HepG2 (cell line): ENCODE measurements at regions not wholly inside any gene's neighbourhood (a gene's known extent, or its start where the extent isn't known, plus 50 kb on each side); places are given as distances from the start of the nearest gene placed in this dataset.

ENCODE experiments used
- ATAC-seq: fragments of 200-7000 bp; cut with Tn5 transposase; 3 replicates; pipeline ENCODE4 v1.9.1; 2020; ENCODE audit warnings: mild to moderate bottlenecking, moderate library complexity
- BruUV-seq: library from RNA; stranded (reverse); fragments of 400-500 nt; replicated peaks from 2 replicates; lab custom pipeline; 2021; lab: Mats Ljungman, UMichigan
- CTCF ChIA-PET: fragments of 300-600 bp; formaldehyde crosslinking; extraction: SDS; loops from one replicate; lab custom pipeline; 2021; ENCODE audit warnings: low total read pairs, inconsistent platforms, low intra/inter-chr PET ratio; lab: Yijun Ruan, JAX
- POLR2A ChIA-PET: fragments of 350-600 bp; sonication (Branson Sonifier 250); formaldehyde crosslinking; loops from one replicate; lab custom pipeline; 2020; ENCODE audit warnings: antibody characterized with exemption, inconsistent platforms; lab: Yijun Ruan, JAX
- DNase-seq: peaks from one replicate; pipeline ENCODE4 v3.0.0-alpha.2; 2015; ENCODE audit warnings: low spot score
- FAIRE-seq: peaks from 3 replicates; lab custom pipeline; 2011; peaks lifted over from hg19 to GRCh38; lab: Jason Lieb, UNC
- H2AFZ ChIP-seq: one replicate; pipeline ENCODE4 v1.6.1; 2011; ENCODE audit warnings: low read length, inconsistent platforms
- H3K27ac ChIP-seq: fragments of 300-600 bp; 3 replicates; pipeline ENCODE4 v1.8.0; 2011; ENCODE audit warnings: mixed run types, mild to moderate bottlenecking, mixed read lengths, low read length, inconsistent platforms; ENCODE audit not compliant: insufficient read depth; ENCODE audit errors: extremely low read length
- H3K27me3 ChIP-seq, 2 experiments: fragments of 200-600 bp in 1 of 2; 2 replicates in 1 of 2; 3 replicates in 1 of 2; pipeline versions ENCODE4 v1.6.0 to v1.8.0; 2011; ENCODE audit warnings: low read length in 2 of 2, mild to moderate bottlenecking in 2 of 2, moderate library complexity in 2 of 2, inconsistent platforms in 1 of 2; ENCODE audit not compliant: insufficient read depth in 2 of 2, control insufficient read depth in 1 of 2
- H3K36me3 ChIP-seq, 2 experiments: fragments of 200-600 bp in 1 of 2; replicated peaks in 1 of 2; 2 replicates in 1 of 2; 3 replicates in 1 of 2; pipeline versions ENCODE4 v1.5.1 to v1.8.0; 2011; ENCODE audit warnings: low read length in 2 of 2, inconsistent platforms in 1 of 2; ENCODE audit not compliant: insufficient read depth in 2 of 2, control insufficient read depth in 1 of 2
- H3K4me1 ChIP-seq: 2 replicates; pipeline ENCODE4 v1.5.1; 2012; ENCODE audit warnings: low read length, inconsistent platforms; ENCODE audit not compliant: insufficient read depth
- H3K4me2 ChIP-seq: 2 replicates; pipeline ENCODE4 v1.6.0; 2011; ENCODE audit warnings: low read depth, low read length, inconsistent platforms
- H3K4me3 ChIP-seq, 3 experiments: fragments of 200-600 bp in 1 of 3; sonication (generic), shearing (Covaris generic) in 1 of 3; replicated peaks in 1 of 3; 2 replicates each; pipeline ENCODE4 v1.5.1; 2011 to 2016; ENCODE audit warnings: low read length in 3 of 3, inconsistent platforms in 2 of 3, low read depth in 2 of 3, mild to moderate bottlenecking in 2 of 3, control low read depth in 1 of 3, mixed read lengths in 1 of 3; ENCODE audit not compliant: insufficient read depth in 1 of 3
- H3K79me2 ChIP-seq: one replicate; pipeline ENCODE4 v1.6.1; 2011; ENCODE audit warnings: low read length, inconsistent platforms; ENCODE audit not compliant: insufficient read depth
- H3K9ac ChIP-seq: 2 replicates; pipeline ENCODE4 v1.6.0; 2011; ENCODE audit warnings: mild to moderate bottlenecking, low read depth, low read length, inconsistent platforms; ENCODE audit not compliant: insufficient read depth
- H3K9me3 ChIP-seq: 2 replicates; pipeline ENCODE4 v1.5.1; 2012; ENCODE audit warnings: mild to moderate bottlenecking, low read length
- H4K20me1 ChIP-seq: 2 replicates; pipeline ENCODE4 v1.6.0; 2011; ENCODE audit warnings: inconsistent platforms, mild to moderate bottlenecking, low read length, moderate library complexity; ENCODE audit not compliant: insufficient read depth
- CBX5 ChIP-seq: sonication (generic); formaldehyde crosslinking; IDR thresholded peaks from 2 replicates; pipeline ENCODE4 v1.4.0; 2020; ENCODE audit warnings: missing genetic modification reagents, borderline replicate concordance
- GABPB1 ChIP-seq: IDR thresholded peaks from 2 replicates; pipeline ENCODE4 v1.6.1; 2016; ENCODE audit warnings: mild to moderate bottlenecking, missing genetic modification reagents, moderate library complexity, missing compliant biosample characterization
- KLF12 ChIP-seq: sonication (generic); formaldehyde crosslinking; IDR thresholded peaks from 2 replicates; pipeline ENCODE4 v1.4.0; 2020; ENCODE audit warnings: missing genetic modification reagents, borderline replicate concordance
- MAZ ChIP-seq, 2 experiments: sonication (generic) in 1 of 2; formaldehyde crosslinking in 1 of 2; IDR thresholded peaks; 2 replicates each; pipeline versions ENCODE4 v1.5.0 to v1.6.1; 2012 to 2020; ENCODE audit warnings: low read depth in 2 of 2, mild to moderate bottlenecking in 2 of 2, borderline replicate concordance in 1 of 2, improper control_type of control experiment in 1 of 2, low read length in 1 of 2, missing genetic modification reagents in 1 of 2, moderate library complexity in 1 of 2
- NR2F6 ChIP-seq, 2 experiments: IDR thresholded peaks; 2 replicates each; pipeline ENCODE4 v1.6.1; 2016; ENCODE audit warnings: antibody characterized with exemption in 1 of 2, mild to moderate bottlenecking in 1 of 2
- PCBP2 ChIP-seq: fragments of 200-400 bp; formaldehyde crosslinking; optimal IDR thresholded peaks from 2 replicates; pipeline ENCODE3; 2018; ENCODE audit warnings: low read length, low read depth; ENCODE audit not compliant: poor library complexity, severe bottlenecking
- ZBTB2 ChIP-seq: sonication (generic); formaldehyde crosslinking; IDR thresholded peaks from 2 replicates; pipeline ENCODE4 v1.8.0; 2022; ENCODE audit warnings: low read depth, missing genetic modification reagents
- ZFP91 ChIP-seq: sonication (generic); formaldehyde crosslinking; IDR thresholded peaks from 2 replicates; pipeline ENCODE4 v1.9.0; 2022; ENCODE audit warnings: missing genetic modification reagents, mild to moderate bottlenecking, borderline replicate concordance
- ZNF460 ChIP-seq: sonication (generic); formaldehyde crosslinking; IDR thresholded peaks from 2 replicates; pipeline ENCODE4 v1.5.1; 2020; ENCODE audit warnings: missing genetic modification reagents, mild to moderate bottlenecking, borderline replicate concordance
- ZNF550 ChIP-seq: sonication (generic); formaldehyde crosslinking; IDR thresholded peaks from 2 replicates; pipeline ENCODE4 v1.4.0; 2020; ENCODE audit warnings: mild to moderate bottlenecking, missing genetic modification reagents, borderline replicate concordance
- ZNF713 ChIP-seq: sonication (generic); formaldehyde crosslinking; IDR thresholded peaks from 2 replicates; pipeline ENCODE4 v1.4.0; 2020; ENCODE audit warnings: mild to moderate bottlenecking, missing genetic modification reagents
- ZSCAN25 ChIP-seq: sonication (generic); formaldehyde crosslinking; IDR thresholded peaks from 2 replicates; pipeline ENCODE4 v1.8.0; 2022; ENCODE audit warnings: mild to moderate bottlenecking, missing genetic modification reagents
- WGBS: methylation state at CpG from one replicate; pipeline ENCODE4 v1.1.6; 2017; ENCODE audit warnings: low lambda C conversion rate; 5-methylcytosine and 5-hydroxymethylcytosine counted together
- in situ Hi-C: cut with HindIII; loops from 2 replicates; pipeline ENCODE4 v1.10.0; 2017; ENCODE audit warnings: low pct_unique_long_range_greater_than_20kb; ENCODE audit not compliant: extremely low pct_ligation_motif_present
- intact Hi-C: fragments of 100-400 bp; cut with micrococcal nuclease; formaldehyde crosslinking; loops from one replicate; pipeline ENCODE4 v1.10.0; 2022; ENCODE audit not compliant: unreplicated experiment
- TF ChIP-seq, protein P1 (sequence below): sonication (generic); formaldehyde crosslinking; IDR thresholded peaks from 2 replicates; pipeline ENCODE4 v1.4.0; 2020; ENCODE audit warnings: low read depth, mild to moderate bottlenecking, missing genetic modification reagents
- TF ChIP-seq, protein P2 (sequence below): sonication (generic); formaldehyde crosslinking; IDR thresholded peaks from 2 replicates; pipeline ENCODE4 v1.4.0; 2020; ENCODE audit warnings: missing genetic modification reagents
- TF ChIP-seq, protein P3 (sequence below): sonication (generic); formaldehyde crosslinking; IDR thresholded peaks from 2 replicates; pipeline ENCODE4 v1.4.0; 2020; ENCODE audit warnings: missing genetic modification reagents

GRCh38 chr7:130803127-130803526 lies 69.1 kb upstream of the KLF14 start:
- no peak overlapping the region for H3K27ac ChIP-seq
- FAIRE-seq (no peak), ATAC-seq (no peak), DNase-seq (no peak)
- TF ChIP-seq, protein P1, sequence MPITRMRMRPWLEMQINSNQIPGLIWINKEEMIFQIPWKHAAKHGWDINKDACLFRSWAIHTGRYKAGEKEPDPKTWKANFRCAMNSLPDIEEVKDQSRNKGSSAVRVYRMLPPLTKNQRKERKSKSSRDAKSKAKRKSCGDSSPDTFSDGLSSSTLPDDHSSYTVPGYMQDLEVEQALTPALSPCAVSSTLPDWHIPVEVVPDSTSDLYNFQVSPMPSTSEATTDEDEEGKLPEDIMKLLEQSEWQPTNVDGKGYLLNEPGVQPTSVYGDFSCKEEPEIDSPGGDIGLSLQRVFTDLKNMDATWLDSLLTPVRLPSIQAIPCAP (CRISPR knock-in tag): no peak
- TF ChIP-seq, protein P2, sequence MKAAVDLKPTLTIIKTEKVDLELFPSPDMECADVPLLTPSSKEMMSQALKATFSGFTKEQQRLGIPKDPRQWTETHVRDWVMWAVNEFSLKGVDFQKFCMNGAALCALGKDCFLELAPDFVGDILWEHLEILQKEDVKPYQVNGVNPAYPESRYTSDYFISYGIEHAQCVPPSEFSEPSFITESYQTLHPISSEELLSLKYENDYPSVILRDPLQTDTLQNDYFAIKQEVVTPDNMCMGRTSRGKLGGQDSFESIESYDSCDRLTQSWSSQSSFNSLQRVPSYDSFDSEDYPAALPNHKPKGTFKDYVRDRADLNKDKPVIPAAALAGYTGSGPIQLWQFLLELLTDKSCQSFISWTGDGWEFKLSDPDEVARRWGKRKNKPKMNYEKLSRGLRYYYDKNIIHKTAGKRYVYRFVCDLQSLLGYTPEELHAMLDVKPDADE (CRISPR knock-in tag): no peak
- TF ChIP-seq ZFP91 (CRISPR knock-in tag): no peak
- TF ChIP-seq GABPB1 (CRISPR knock-in tag): no peak
- TF ChIP-seq MAZ (IDR thresholded peaks at IDR 0.05; ENCODE audit: borderline replicate concordance, low read depth, low read length): no peak
- TF ChIP-seq MAZ (CRISPR knock-in tag; IDR thresholded peaks at IDR 0.05; ENCODE audit: low read depth): no peak
- no peak for TF ChIP-seq KLF12 (CRISPR knock-in tag)
- TF ChIP-seq ZNF713 (CRISPR knock-in tag): no peak
- TF ChIP-seq, protein P3, sequence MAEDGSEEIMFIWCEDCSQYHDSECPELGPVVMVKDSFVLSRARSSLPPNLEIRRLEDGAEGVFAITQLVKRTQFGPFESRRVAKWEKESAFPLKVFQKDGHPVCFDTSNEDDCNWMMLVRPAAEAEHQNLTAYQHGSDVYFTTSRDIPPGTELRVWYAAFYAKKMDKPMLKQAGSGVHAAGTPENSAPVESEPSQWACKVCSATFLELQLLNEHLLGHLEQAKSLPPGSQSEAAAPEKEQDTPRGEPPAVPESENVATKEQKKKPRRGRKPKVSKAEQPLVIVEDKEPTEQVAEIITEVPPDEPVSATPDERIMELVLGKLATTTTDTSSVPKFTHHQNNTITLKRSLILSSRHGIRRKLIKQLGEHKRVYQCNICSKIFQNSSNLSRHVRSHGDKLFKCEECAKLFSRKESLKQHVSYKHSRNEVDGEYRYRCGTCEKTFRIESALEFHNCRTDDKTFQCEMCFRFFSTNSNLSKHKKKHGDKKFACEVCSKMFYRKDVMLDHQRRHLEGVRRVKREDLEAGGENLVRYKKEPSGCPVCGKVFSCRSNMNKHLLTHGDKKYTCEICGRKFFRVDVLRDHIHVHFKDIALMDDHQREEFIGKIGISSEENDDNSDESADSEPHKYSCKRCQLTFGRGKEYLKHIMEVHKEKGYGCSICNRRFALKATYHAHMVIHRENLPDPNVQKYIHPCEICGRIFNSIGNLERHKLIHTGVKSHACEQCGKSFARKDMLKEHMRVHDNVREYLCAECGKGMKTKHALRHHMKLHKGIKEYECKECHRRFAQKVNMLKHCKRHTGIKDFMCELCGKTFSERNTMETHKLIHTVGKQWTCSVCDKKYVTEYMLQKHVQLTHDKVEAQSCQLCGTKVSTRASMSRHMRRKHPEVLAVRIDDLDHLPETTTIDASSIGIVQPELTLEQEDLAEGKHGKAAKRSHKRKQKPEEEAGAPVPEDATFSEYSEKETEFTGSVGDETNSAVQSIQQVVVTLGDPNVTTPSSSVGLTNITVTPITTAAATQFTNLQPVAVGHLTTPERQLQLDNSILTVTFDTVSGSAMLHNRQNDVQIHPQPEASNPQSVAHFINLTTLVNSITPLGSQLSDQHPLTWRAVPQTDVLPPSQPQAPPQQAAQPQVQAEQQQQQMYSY: no peak
- TF ChIP-seq CBX5: no peak
- TF ChIP-seq ZNF550 (CRISPR knock-in tag): no peak
- TF ChIP-seq NR2F6 (IDR thresholded peaks at IDR 0.05): no peak
- no peak for TF ChIP-seq NR2F6 (CRISPR knock-in tag; IDR thresholded peaks at IDR 0.05)
- no peak for TF ChIP-seq ZNF460 (CRISPR knock-in tag)
- no peak for TF ChIP-seq ZBTB2 (CRISPR knock-in tag)
- no peak for TF ChIP-seq PCBP2
- no peak for TF ChIP-seq ZSCAN25 (CRISPR knock-in tag)
- no peaks in the 10 kb centered on the region for H3K4me1 ChIP-seq
- H3K4me3 ChIP-seq: no peak overlapping the region
- no peaks in the 10 kb centered on the region for H4K20me1 ChIP-seq
- 12% methylated on average over 3 of the region's 3 CpGs for WGBS
- peaks cover 1 to 24% of the 10 kb centered on the region in 2 experiments; a peak in 3 of 5 replicates for H3K27me3 ChIP-seq
- no peak overlapping the region for H3K4me2 ChIP-seq
- H3K9ac ChIP-seq: no peak overlapping the region
- no TSS peak for BruUV-seq
- CTCF ChIA-PET: no interaction called here
- in situ Hi-C loops (no loop called here), intact Hi-C loops (no loop called here)
- POLR2A ChIA-PET: no interaction called here
- H2AFZ ChIP-seq: no peak overlapping the region
- H3K9me3 ChIP-seq: no peaks in the 10 kb centered on the region
- H3K36me3 ChIP-seq: no peaks in the 10 kb centered on the region
- H3K79me2 ChIP-seq: no peaks in the 10 kb centered on the region
